ENCODE measurements at regions not wholly inside any gene's neighbourhood (a gene's known extent, or its start where the extent isn't known, plus 50 kb on each side); places are given as distances from the start of the nearest gene placed in this dataset.

DNA sequence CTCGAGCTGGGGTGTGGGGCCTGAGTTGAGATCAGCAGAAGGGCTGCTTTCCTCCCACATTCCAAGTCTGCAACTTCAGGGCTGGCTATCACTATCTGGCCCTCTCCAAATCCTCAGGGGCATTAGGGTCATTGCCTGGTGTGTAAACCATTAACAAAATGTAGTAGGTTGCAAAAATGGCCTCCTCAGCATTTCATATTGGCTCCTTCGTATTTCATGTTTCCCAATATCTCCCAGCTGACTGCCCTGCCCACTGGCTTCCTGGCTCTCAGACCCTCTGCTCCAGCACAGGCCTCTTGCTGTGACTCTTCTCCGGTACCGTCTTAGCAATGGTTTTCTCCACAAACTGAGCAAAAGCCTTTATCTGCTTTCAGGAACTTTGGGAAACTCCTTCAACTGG lies 113.8 kb downstream of the GADD45G start:
- H3K36me3 ChIP-seq, result no peaks in the 10 kb centered on the region
- no peak overlapping the region for H3K4me3 ChIP-seq
- TF ChIP-seq, protein P1, sequence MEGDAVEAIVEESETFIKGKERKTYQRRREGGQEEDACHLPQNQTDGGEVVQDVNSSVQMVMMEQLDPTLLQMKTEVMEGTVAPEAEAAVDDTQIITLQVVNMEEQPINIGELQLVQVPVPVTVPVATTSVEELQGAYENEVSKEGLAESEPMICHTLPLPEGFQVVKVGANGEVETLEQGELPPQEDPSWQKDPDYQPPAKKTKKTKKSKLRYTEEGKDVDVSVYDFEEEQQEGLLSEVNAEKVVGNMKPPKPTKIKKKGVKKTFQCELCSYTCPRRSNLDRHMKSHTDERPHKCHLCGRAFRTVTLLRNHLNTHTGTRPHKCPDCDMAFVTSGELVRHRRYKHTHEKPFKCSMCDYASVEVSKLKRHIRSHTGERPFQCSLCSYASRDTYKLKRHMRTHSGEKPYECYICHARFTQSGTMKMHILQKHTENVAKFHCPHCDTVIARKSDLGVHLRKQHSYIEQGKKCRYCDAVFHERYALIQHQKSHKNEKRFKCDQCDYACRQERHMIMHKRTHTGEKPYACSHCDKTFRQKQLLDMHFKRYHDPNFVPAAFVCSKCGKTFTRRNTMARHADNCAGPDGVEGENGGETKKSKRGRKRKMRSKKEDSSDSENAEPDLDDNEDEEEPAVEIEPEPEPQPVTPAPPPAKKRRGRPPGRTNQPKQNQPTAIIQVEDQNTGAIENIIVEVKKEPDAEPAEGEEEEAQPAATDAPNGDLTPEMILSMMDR (IDR thresholded peaks at IDR 0.05), result no peak
- intact Hi-C loops (cut with DNase I), result no loop called here
- H3K27ac ChIP-seq, result no peak overlapping the region
- H3K4me1 ChIP-seq (replicated peaks), result peaks cover 2% of the 10 kb centered on the region
- WGBS, result 96% methylated on average over 4 of the region's 4 CpGs
- DNase-seq (ENCODE audit: low spot score), result no peak
- H3K9me3 ChIP-seq, result no peaks in the 10 kb centered on the region
- no peaks in the 10 kb centered on the region for H3K27me3 ChIP-seq (replicated peaks; ENCODE audit: insufficient read depth)

DNA sequence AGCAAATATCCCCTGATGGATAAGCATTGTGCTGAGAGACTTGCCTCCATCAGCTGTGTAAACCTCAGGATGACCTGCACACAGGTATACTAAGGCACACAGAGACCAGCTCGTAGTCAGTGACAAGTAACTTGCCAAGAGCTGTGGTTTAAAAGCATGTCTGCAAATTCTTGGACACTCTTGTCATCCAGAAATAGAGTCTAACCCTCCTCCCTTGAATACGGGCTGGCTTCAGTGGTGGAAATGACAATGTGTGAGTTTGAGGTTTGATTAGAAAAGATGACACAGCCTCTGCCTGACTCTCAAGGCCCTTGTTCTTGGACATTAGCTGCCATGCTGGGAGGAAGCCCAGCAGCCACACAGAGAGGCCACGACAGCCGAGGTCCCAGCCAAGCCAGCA lies 114.4 kb downstream of the GADD45G start:
- peaks cover 2% of the 10 kb centered on the region for H3K4me1 ChIP-seq (replicated peaks)
- no peaks in the 10 kb centered on the region for H3K36me3 ChIP-seq
- H3K27ac ChIP-seq, result no peak overlapping the region
- H3K4me3 ChIP-seq, result no peak overlapping the region
- TF ChIP-seq, protein P1 (IDR thresholded peaks at IDR 0.05), result no peak
- TF ChIP-seq POLR2AphosphoS5 (IDR thresholded peaks at IDR 0.05) (no peak), POLR2A (IDR thresholded peaks at IDR 0.05) (no peak)
- 83% methylated on average over 3 of the region's 4 CpGs for WGBS
- H3K27me3 ChIP-seq (replicated peaks; ENCODE audit: insufficient read depth), result no peaks in the 10 kb centered on the region
- no peaks in the 10 kb centered on the region for H3K9me3 ChIP-seq
- no peak for DNase-seq (ENCODE audit: low spot score)
- intact Hi-C loops (cut with DNase I), result no loop called here

DNA sequence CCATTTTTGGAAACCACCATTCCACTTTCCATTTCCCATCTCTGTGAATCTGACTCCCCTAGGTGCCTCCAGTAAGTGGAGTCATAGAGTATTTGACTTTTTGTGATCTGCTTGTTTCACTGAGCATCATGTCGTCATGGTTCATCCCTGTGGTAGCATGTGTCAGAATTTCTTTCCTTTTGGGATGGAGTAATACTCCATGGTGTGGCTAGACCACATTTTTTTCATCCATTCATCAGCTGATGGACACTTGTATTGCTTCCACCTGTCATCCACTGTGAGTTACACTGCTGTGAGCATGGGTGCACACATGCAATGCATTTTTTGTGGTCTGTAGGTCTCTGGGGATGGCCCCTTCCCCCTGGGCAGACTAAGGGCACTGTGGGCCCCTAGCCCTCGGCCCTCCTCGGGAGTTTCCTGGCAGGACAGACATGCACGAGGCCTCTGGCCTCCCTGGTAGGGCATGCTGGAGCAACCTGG lies 115.9 kb downstream of the GADD45G start:
- TF ChIP-seq POLR2A (IDR thresholded peaks at IDR 0.05), result no peak
- TF ChIP-seq, protein P1 (IDR thresholded peaks at IDR 0.05), result no peak
- no peak for TF ChIP-seq POLR2AphosphoS5 (IDR thresholded peaks at IDR 0.05)
- H3K36me3 ChIP-seq, result no peaks in the 10 kb centered on the region
- no peak overlapping the region for H3K27ac ChIP-seq
- peaks cover 2% of the 10 kb centered on the region for H3K4me1 ChIP-seq (replicated peaks)
- no peaks in the 10 kb centered on the region for H3K9me3 ChIP-seq
- DNase-seq (ENCODE audit: low spot score), result no peak
- H3K4me3 ChIP-seq, result no peak overlapping the region
- no peaks in the 10 kb centered on the region for H3K27me3 ChIP-seq (replicated peaks; ENCODE audit: insufficient read depth)
- intact Hi-C loops (cut with DNase I), result no loop called here
- 97% methylated on average over 1 of the region's 4 CpGs for WGBS

DNA sequence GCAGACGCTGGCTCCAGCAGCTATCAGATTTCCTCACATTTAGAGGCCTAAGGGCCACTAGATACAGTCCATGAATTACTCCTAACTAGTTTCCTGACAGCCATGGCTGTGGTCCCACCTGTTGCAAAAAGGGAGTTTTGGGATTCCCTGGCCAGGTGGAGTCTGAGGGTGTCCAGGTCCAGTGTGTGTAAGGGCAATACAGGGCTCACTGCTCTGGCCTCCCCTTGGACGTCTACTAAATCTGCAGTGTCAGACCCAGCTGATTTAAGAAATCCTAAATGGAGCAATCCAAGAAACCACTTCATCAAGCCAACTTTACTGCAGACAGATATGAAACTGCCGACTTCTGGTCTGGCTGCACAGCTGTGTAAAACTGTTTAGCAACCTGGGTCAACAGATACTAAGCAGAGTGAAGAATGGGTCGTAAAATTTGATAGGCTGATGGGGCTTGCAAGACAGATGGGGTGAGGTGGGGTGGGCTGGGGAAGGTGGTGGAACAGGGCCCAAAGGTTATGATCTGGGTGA lies 116.4 kb downstream of the GADD45G start:
- Histone ChIP-seq H3K27me3 (replicated peaks; ENCODE audit: insufficient read depth) (no peaks in the 10 kb centered on the region), H3K9me3 (no peaks in the 10 kb centered on the region), H3K36me3 (no peaks in the 10 kb centered on the region), H3K4me3 (no peak overlapping the region), H3K4me1 (replicated peaks) (peaks cover 2% of the 10 kb centered on the region), H3K27ac (no peak overlapping the region)
- peak; percentile 29 for DNase-seq (ENCODE audit: low spot score)
- TF ChIP-seq POLR2AphosphoS5 (IDR thresholded peaks at IDR 0.05) (peak; percentile 45), POLR2A (IDR thresholded peaks at IDR 0.05) (no peak)
- TF ChIP-seq, protein P1 (IDR thresholded peaks at IDR 0.05), result no peak
- WGBS, result 20% methylated on average over 3 of the region's 4 CpGs
- intact Hi-C loops (cut with DNase I), result no loop called here

DNA sequence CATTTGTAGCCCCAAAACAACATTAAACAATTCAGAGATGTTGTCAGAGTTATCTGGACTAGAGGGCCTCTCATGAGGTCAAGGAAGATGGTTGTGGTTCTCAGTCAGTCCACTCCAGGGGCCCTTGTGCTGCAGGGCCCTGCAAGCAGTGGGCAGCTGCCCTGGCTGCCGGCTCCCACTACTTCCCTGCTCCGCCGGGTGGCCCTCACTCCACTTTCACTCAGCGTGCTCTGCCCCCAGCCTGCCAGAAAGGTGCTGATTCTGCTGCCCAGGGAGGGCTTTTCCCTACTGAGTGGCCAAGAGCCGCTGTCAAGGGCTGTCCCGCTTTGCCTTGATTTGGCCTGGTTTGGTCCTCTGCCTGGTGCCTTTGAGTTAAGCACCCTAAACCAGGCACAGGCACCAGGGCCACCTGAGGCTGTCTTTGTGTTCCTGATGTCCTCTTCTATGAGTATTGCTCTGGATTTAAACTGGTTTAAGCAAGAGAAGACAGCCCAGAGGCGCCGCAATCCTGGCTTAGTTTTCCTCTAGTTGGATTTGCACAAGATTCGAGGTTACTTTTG lies 117.2 kb downstream of the GADD45G start:
- no peak for TF ChIP-seq POLR2A (IDR thresholded peaks at IDR 0.05)
- TF ChIP-seq POLR2AphosphoS5 (IDR thresholded peaks at IDR 0.05), result no peak
- TF ChIP-seq, protein P1 (IDR thresholded peaks at IDR 0.05), result no peak
- Histone ChIP-seq H3K27ac (no peak overlapping the region), H3K4me1 (replicated peaks) (peaks cover 2% of the 10 kb centered on the region), H3K27me3 (replicated peaks; ENCODE audit: insufficient read depth) (no peaks in the 10 kb centered on the region), H3K4me3 (no peak overlapping the region), H3K36me3 (no peaks in the 10 kb centered on the region), H3K9me3 (no peaks in the 10 kb centered on the region)
- no peak for DNase-seq (ENCODE audit: low spot score)
- intact Hi-C loops (cut with DNase I), result no loop called here
- WGBS, result 95% methylated on average over 9 of the region's 9 CpGs
